ENCODE measurements at regions not wholly inside any gene's neighbourhood (a gene's known extent, or its start where the extent isn't known, plus 50 kb on each side); places are given as distances from the start of the nearest gene placed in this dataset.

- Histone ChIP-seq H3K27ac (ENCODE audit: low read depth in 2 of 2, low read length in 1 of 2) (peak overlapping the region; percentile 60 to 67; a peak in 3 of 4 replicates), H4K20me1 (ENCODE audit: insufficient read depth) (no peaks in the 10 kb centered on the region), H3K36me3 (replicated peaks in 1 of 2; ENCODE audit: control insufficient read depth in 1 of 2, insufficient read depth in 2 of 2, low read length in 1 of 2) (peaks cover 6 to 9% of the 10 kb centered on the region in 2 experiments), H3K9ac (no peak overlapping the region), H3F3A (replicated peaks; ENCODE audit: insufficient read depth) (peaks cover 11% of the 10 kb centered on the region), H2AFZ (ENCODE audit: low read depth) (no peak overlapping the region), H3K9me2 (no peaks in the 10 kb centered on the region), H3K4me1 (ENCODE audit: control insufficient read depth in 1 of 2, insufficient read depth in 2 of 2, low read depth in 1 of 2, low read length in 1 of 2) (peaks cover 0 to 20% of the 10 kb centered on the region in 2 experiments; a peak in 1 of 4 replicates), H3K4me3 (ENCODE audit: low read depth in 2 of 2, low read length in 1 of 2) (no peak overlapping the region), H3K4me2 (peak overlapping the region; percentile 2; the same call in 1 of the 2 replicates), H3K27me3 (ENCODE audit: insufficient read depth) (no peaks in the 10 kb centered on the region), H3K79me2 (ENCODE audit: insufficient read depth) (peaks cover 27% of the 10 kb centered on the region), H3K9me3 (no peaks in the 10 kb centered on the region)
- no peak for TF ChIP-seq EZH2phosphoT487 (IDR thresholded peaks at IDR 0.05; ENCODE audit: borderline replicate concordance, low read depth)
- TF ChIP-seq PBX3 (IDR thresholded peaks at IDR 0.05) = peak; percentile 9; the same call in 1 of the 2 replicates
- DNase-seq = no peak
- WGBS (ENCODE audit: low lambda C conversion rate) = 18% methylated on average over 2 of the region's 2 CpGs
- ChIA-PET POLR2A (no interaction called here), CTCF (no interaction called here)
Measured at GRCh38 chr9:715300-715699, 126.2 kb upstream of the DMRT1 start.

- CTCF ChIA-PET = no interaction called here
- POLR2A ChIA-PET = no interaction called here
- Histone ChIP-seq H3K27ac (ENCODE audit: low read depth in 2 of 2, low read length in 1 of 2) (peak overlapping the region; percentile 60 to 67; a peak in 3 of 4 replicates), H3K79me2 (ENCODE audit: insufficient read depth) (peaks cover 27% of the 10 kb centered on the region), H3K9ac (peak overlapping the region; percentile 4; the same call in 1 of the 2 replicates), H3K27me3 (ENCODE audit: insufficient read depth) (no peaks in the 10 kb centered on the region), H3K9me3 (no peaks in the 10 kb centered on the region), H3K4me1 (ENCODE audit: control insufficient read depth in 1 of 2, insufficient read depth in 2 of 2, low read depth in 1 of 2, low read length in 1 of 2) (peaks cover 0 to 20% of the 10 kb centered on the region in 2 experiments; a peak in 1 of 4 replicates), H2AFZ (ENCODE audit: low read depth) (no peak overlapping the region), H3K4me2 (peak overlapping the region; percentile 2; the same call in 1 of the 2 replicates), H3K36me3 (replicated peaks in 1 of 2; ENCODE audit: control insufficient read depth in 1 of 2, insufficient read depth in 2 of 2, low read length in 1 of 2) (peaks cover 6 to 9% of the 10 kb centered on the region in 2 experiments), H3F3A (replicated peaks; ENCODE audit: insufficient read depth) (peaks cover 11% of the 10 kb centered on the region), H3K4me3 (ENCODE audit: low read depth in 2 of 2, low read length in 1 of 2) (no peak overlapping the region), H3K9me2 (no peaks in the 10 kb centered on the region), H4K20me1 (ENCODE audit: insufficient read depth) (no peaks in the 10 kb centered on the region)
- TF ChIP-seq NFIC (IDR thresholded peaks at IDR 0.05; ENCODE audit: borderline replicate concordance) (no peak), MEF2A (IDR thresholded peaks at IDR 0.05; ENCODE audit: borderline replicate concordance, low read depth) (no peak), RAD21 (IDR thresholded peaks at IDR 0.05; ENCODE audit: low read length) (no peak), USF1 (IDR thresholded peaks at IDR 0.05; ENCODE audit: borderline replicate concordance, low read depth) (no peak), PBX3 (IDR thresholded peaks at IDR 0.05) (no peak), EZH2phosphoT487 (IDR thresholded peaks at IDR 0.05; ENCODE audit: borderline replicate concordance, low read depth) (no peak), GABPA (IDR thresholded peaks at IDR 0.05; ENCODE audit: low read depth) (no peak), CTCF (IDR thresholded peaks at IDR 0.05) (no peak), RCOR1 (IDR thresholded peaks at IDR 0.05; ENCODE audit: low read length) (no peak), EP300 (IDR thresholded peaks at IDR 0.05; ENCODE audit: borderline replicate concordance in 1 of 2, low read depth in 1 of 2, low read length in 1 of 2) (no peak), FOXJ3 (CRISPR knock-in tag; IDR thresholded peaks at IDR 0.05) (no peak), USF2 (IDR thresholded peaks at IDR 0.05; ENCODE audit: borderline replicate concordance, low read depth, low read length) (no peak), RFX5 (IDR thresholded peaks at IDR 0.05; ENCODE audit: low read length) (no peak)
- DNase-seq = no peak
- WGBS (ENCODE audit: low lambda C conversion rate) = 10% methylated on average over 3 of the region's 3 CpGs
Measured at GRCh38 chr9:715743-716400, 125.6 kb upstream of the DMRT1 start.

Measured in SK-N-SH (cell line).